HL-60 (cell line): ENCODE measurements at regions not wholly inside any gene's neighbourhood (a gene's known extent, or its start where the extent isn't known, plus 50 kb on each side); places are given as distances from the start of the nearest gene placed in this dataset.

Experiments
- POLR2AphosphoS5 ChIP-seq: IDR thresholded peaks from 2 replicates; pipeline ENCODE4 v1.6.1; 2012; ENCODE audit warnings: low read depth
- TF ChIP-seq, protein P1 (sequence below): IDR thresholded peaks from one replicate; pipeline ENCODE4 v1.5.1; 2011; ENCODE audit warnings: low read length, control low read depth, inconsistent platforms; ENCODE audit not compliant: insufficient read depth

DNA sequence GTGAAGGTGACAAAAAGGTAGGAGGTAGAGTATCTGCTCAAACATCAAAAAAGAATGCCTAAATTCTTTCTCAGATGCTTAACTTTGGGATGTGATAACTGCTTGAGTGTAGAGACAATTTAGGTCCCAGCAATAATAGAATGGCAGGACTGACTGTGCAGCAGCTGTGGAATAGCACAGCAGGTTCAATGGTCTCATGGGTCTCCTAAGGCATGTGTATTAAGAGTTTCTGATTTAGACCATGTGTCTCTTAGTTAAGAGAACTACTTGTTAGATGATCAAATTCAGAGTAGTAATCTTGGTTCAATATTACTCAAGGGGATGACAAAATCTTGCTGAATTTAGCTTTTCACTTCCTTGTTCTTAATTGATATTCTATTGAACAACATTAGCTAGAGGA lies 72.0 kb downstream of the ALX1 start:
- TF ChIP-seq, protein P1, sequence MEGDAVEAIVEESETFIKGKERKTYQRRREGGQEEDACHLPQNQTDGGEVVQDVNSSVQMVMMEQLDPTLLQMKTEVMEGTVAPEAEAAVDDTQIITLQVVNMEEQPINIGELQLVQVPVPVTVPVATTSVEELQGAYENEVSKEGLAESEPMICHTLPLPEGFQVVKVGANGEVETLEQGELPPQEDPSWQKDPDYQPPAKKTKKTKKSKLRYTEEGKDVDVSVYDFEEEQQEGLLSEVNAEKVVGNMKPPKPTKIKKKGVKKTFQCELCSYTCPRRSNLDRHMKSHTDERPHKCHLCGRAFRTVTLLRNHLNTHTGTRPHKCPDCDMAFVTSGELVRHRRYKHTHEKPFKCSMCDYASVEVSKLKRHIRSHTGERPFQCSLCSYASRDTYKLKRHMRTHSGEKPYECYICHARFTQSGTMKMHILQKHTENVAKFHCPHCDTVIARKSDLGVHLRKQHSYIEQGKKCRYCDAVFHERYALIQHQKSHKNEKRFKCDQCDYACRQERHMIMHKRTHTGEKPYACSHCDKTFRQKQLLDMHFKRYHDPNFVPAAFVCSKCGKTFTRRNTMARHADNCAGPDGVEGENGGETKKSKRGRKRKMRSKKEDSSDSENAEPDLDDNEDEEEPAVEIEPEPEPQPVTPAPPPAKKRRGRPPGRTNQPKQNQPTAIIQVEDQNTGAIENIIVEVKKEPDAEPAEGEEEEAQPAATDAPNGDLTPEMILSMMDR: no peak
- no peak for TF ChIP-seq POLR2AphosphoS5
